ENCODE measurements at regions not wholly inside any gene's neighbourhood (a gene's known extent, or its start where the extent isn't known, plus 50 kb on each side); places are given as distances from the start of the nearest gene placed in this dataset.

GRCh38 chr5:60494635-60495034, 205.3 kb downstream of the DEPDC1B start:
- TF ChIP-seq FOXP2 (optimal IDR thresholded peaks at IDR 0.05; ENCODE audit: borderline replicate concordance, extremely low read depth, extremely low read length, insufficient read depth) (no peak), TAF1 (IDR thresholded peaks at IDR 0.05; ENCODE audit: borderline replicate concordance, insufficient read depth, low read length) (no peak), POLR2AphosphoS5 (IDR thresholded peaks at IDR 0.05; ENCODE audit: low read depth, low read length) (no peak), SIN3A (IDR thresholded peaks at IDR 0.05; ENCODE audit: borderline replicate concordance, insufficient read depth, low read length) (no peak)
- TF ChIP-seq, protein P1, sequence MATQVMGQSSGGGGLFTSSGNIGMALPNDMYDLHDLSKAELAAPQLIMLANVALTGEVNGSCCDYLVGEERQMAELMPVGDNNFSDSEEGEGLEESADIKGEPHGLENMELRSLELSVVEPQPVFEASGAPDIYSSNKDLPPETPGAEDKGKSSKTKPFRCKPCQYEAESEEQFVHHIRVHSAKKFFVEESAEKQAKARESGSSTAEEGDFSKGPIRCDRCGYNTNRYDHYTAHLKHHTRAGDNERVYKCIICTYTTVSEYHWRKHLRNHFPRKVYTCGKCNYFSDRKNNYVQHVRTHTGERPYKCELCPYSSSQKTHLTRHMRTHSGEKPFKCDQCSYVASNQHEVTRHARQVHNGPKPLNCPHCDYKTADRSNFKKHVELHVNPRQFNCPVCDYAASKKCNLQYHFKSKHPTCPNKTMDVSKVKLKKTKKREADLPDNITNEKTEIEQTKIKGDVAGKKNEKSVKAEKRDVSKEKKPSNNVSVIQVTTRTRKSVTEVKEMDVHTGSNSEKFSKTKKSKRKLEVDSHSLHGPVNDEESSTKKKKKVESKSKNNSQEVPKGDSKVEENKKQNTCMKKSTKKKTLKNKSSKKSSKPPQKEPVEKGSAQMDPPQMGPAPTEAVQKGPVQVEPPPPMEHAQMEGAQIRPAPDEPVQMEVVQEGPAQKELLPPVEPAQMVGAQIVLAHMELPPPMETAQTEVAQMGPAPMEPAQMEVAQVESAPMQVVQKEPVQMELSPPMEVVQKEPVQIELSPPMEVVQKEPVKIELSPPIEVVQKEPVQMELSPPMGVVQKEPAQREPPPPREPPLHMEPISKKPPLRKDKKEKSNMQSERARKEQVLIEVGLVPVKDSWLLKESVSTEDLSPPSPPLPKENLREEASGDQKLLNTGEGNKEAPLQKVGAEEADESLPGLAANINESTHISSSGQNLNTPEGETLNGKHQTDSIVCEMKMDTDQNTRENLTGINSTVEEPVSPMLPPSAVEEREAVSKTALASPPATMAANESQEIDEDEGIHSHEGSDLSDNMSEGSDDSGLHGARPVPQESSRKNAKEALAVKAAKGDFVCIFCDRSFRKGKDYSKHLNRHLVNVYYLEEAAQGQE (IDR thresholded peaks at IDR 0.05; ENCODE audit: insufficient read depth in 1 of 2, low read depth in 2 of 2, low read length in 2 of 2) = no peak

DNA sequence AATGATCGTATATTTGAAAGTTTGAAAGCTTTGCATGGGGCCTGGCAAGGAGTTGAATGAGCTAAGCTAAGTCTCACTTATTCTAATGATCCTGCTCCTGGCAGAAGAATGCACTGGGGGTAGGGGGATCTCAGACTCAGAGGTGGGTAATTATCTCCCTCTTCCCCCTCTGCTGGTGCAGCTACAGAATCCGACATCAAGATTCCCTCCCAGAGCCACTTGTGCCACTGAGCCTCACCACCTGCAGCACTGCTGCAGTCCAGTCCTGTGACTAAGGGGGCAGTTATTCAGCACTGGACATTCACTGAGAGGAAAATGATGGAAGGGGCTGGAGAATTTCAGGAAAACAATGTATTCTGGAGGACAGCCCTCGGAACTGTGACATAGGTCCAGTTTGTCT, 205.8 kb downstream of the DEPDC1B start:
- TF ChIP-seq, protein P1 (IDR thresholded peaks at IDR 0.05; ENCODE audit: insufficient read depth in 1 of 2, low read depth in 2 of 2, low read length in 2 of 2) = no peak
- TF ChIP-seq SIN3A (IDR thresholded peaks at IDR 0.05; ENCODE audit: borderline replicate concordance, insufficient read depth, low read length) = no peak
- TF ChIP-seq TAF1 (IDR thresholded peaks at IDR 0.05; ENCODE audit: borderline replicate concordance, insufficient read depth, low read length) = no peak
- TF ChIP-seq FOXP2 (optimal IDR thresholded peaks at IDR 0.05; ENCODE audit: borderline replicate concordance, extremely low read depth, extremely low read length, insufficient read depth) = no peak
- no peak for TF ChIP-seq POLR2AphosphoS5 (IDR thresholded peaks at IDR 0.05; ENCODE audit: low read depth, low read length)

DNA sequence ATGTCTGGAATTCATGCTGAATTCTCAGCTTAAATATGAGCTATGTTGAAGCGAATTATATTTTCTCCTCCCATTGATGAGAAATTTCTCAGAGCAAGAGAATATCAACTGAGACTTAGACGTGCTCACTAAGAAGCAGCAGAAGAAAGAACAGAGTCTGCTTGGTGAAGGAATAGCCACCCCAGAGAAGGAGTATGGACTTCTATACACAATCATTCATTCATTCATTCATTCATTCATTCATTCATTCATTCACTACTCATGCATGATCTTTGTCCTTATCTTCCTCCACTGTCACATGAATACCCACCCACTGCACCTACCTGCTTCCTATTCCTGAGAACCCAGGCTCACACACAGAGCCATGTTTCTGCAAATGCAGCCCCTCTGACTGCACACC, 206.6 kb downstream of the DEPDC1B start:
- TF ChIP-seq, protein P1 (IDR thresholded peaks at IDR 0.05; ENCODE audit: insufficient read depth in 1 of 2, low read depth in 2 of 2, low read length in 2 of 2) = no peak
- TF ChIP-seq TAF1 (IDR thresholded peaks at IDR 0.05; ENCODE audit: borderline replicate concordance, insufficient read depth, low read length) (no peak), FOXP2 (optimal IDR thresholded peaks at IDR 0.05; ENCODE audit: borderline replicate concordance, extremely low read depth, extremely low read length, insufficient read depth) (no peak), SIN3A (IDR thresholded peaks at IDR 0.05; ENCODE audit: borderline replicate concordance, insufficient read depth, low read length) (no peak), POLR2AphosphoS5 (IDR thresholded peaks at IDR 0.05; ENCODE audit: low read depth, low read length) (no peak)

- no peak for TF ChIP-seq POLR2AphosphoS5 (IDR thresholded peaks at IDR 0.05; ENCODE audit: low read depth, low read length)
- TF ChIP-seq TAF1 (IDR thresholded peaks at IDR 0.05; ENCODE audit: borderline replicate concordance, insufficient read depth, low read length) = no peak
- TF ChIP-seq FOXP2 (optimal IDR thresholded peaks at IDR 0.05; ENCODE audit: borderline replicate concordance, extremely low read depth, extremely low read length, insufficient read depth) = no peak
- no peak for TF ChIP-seq SIN3A (IDR thresholded peaks at IDR 0.05; ENCODE audit: borderline replicate concordance, insufficient read depth, low read length)
- TF ChIP-seq, protein P1 (IDR thresholded peaks at IDR 0.05; ENCODE audit: insufficient read depth in 1 of 2, low read depth in 2 of 2, low read length in 2 of 2) = no peak
Observed at GRCh38 chr5:60492958-60493357, 207.0 kb downstream of the DEPDC1B start.
